ENCODE measurements at regions not wholly inside any gene's neighbourhood (a gene's known extent, or its start where the extent isn't known, plus 50 kb on each side); places are given as distances from the start of the nearest gene placed in this dataset.
"Not testable (repeated sequence)": the region's sequence is repeated elsewhere in the genome, so short reads cannot be mapped to it uniquely, and the experiment has no call there.

GRCh38 chr17:27962581-27962980 lies 69.4 kb upstream of the LYRM9 start:
- not testable (repeated sequence) for TF ChIP-seq CTCF (IDR thresholded peaks at IDR 0.05); USF2 (IDR thresholded peaks at IDR 0.05; ENCODE audit: borderline replicate concordance, low read depth, low read length)

All from SK-N-SH (cell line).